ENCODE measurements at regions not wholly inside any gene's neighbourhood (a gene's known extent, or its start where the extent isn't known, plus 50 kb on each side); places are given as distances from the start of the nearest gene placed in this dataset.

DNA sequence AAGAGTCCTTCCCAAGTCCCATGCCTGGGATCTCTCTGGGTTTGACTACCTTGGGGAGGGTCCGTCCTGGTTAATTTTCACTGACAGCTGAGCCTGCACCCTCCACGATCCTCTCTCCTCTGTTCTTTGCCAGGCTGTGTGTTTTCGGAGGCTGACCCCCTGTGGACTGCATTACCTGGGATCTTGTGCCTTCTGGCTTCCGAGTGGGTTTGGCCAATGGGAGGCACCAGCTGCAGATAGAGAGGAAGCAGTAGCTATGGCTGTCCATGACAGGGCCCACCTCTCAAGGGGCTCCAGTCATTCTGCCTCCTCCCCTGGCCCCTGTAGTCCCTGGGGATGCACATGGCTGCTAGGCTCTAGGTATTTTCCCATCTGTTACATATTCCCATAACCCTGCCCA, 285.0 kb downstream of the DMRT2 start:
- Mint-ChIP-seq H3K9me3 (no peaks in the 10 kb centered on the region), H3K36me3 (ENCODE audit: low read depth) (no peaks in the 10 kb centered on the region), H3K27ac (no peak overlapping the region), H3K27me3 (ENCODE audit: insufficient read depth) (peaks cover 35% of the 10 kb centered on the region), H3K4me1 (peaks cover 5% of the 10 kb centered on the region), H3K4me3 (no peak overlapping the region)
- H3K27ac ChIP-seq (ENCODE audit: low read depth, low read length), result no peak overlapping the region
- no peaks in the 10 kb centered on the region for H3K9me3 ChIP-seq (ENCODE audit: control insufficient read depth, low read length)
- TF ChIP-seq, protein P1, sequence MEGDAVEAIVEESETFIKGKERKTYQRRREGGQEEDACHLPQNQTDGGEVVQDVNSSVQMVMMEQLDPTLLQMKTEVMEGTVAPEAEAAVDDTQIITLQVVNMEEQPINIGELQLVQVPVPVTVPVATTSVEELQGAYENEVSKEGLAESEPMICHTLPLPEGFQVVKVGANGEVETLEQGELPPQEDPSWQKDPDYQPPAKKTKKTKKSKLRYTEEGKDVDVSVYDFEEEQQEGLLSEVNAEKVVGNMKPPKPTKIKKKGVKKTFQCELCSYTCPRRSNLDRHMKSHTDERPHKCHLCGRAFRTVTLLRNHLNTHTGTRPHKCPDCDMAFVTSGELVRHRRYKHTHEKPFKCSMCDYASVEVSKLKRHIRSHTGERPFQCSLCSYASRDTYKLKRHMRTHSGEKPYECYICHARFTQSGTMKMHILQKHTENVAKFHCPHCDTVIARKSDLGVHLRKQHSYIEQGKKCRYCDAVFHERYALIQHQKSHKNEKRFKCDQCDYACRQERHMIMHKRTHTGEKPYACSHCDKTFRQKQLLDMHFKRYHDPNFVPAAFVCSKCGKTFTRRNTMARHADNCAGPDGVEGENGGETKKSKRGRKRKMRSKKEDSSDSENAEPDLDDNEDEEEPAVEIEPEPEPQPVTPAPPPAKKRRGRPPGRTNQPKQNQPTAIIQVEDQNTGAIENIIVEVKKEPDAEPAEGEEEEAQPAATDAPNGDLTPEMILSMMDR (conservative IDR thresholded peaks at IDR 0.05), result no peak
- peaks cover 3% of the 10 kb centered on the region for H3K27me3 ChIP-seq (ENCODE audit: control insufficient read depth, insufficient read depth, low read length, poor library complexity, severe bottlenecking)
- H3K36me3 ChIP-seq (ENCODE audit: control insufficient read depth, insufficient read depth, low read length), result no peaks in the 10 kb centered on the region
- DNase-seq, result no peak
- H3K4me1 ChIP-seq (ENCODE audit: control insufficient read depth, insufficient read depth, low read length), result no peaks in the 10 kb centered on the region
- no peak overlapping the region for H3K4me3 ChIP-seq (ENCODE audit: low read length)
- 80 to 92% methylated on average over 2 to 4 of the region's 4 CpGs for WGBS, 2 experiments (ENCODE audit: insufficient coverage in 1 of 2, insufficient read length in 1 of 2)
- no peak overlapping the region for H3K9ac ChIP-seq (ENCODE audit: extremely low read depth, low read length, poor library complexity, severe bottlenecking)

DNA sequence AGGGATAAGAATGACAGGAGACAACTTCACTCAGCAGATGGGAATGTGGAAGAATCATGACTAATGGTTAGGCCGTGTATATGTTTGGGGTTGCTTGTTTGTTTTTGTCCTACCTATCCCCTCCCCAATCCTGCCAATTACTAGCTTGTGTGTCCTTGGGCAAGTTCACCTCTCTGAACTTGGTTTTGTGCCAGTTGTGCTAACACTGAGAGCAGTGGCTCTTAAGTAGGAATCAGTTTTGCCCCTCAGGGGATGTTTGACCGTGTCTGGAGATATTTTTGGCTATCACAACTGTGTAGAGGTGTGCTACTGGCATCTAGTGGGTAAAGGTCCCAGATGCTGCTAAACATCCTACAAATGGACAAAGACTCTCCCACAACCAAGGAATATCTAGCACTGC, 287.0 kb downstream of the DMRT2 start:
- no peak for DNase-seq
- no peak overlapping the region for H3K4me3 ChIP-seq (ENCODE audit: low read length)
- no peak overlapping the region for H3K4me3 Mint-ChIP-seq
- no peaks in the 10 kb centered on the region for H3K9me3 ChIP-seq (ENCODE audit: control insufficient read depth, low read length)
- no peaks in the 10 kb centered on the region for H3K4me1 Mint-ChIP-seq
- no peaks in the 10 kb centered on the region for H3K36me3 Mint-ChIP-seq (ENCODE audit: low read depth)
- no peak overlapping the region for H3K9ac ChIP-seq (ENCODE audit: extremely low read depth, low read length, poor library complexity, severe bottlenecking)
- no peaks in the 10 kb centered on the region for H3K9me3 Mint-ChIP-seq
- no peaks in the 10 kb centered on the region for H3K4me1 ChIP-seq (ENCODE audit: control insufficient read depth, insufficient read depth, low read length)
- H3K27ac ChIP-seq (ENCODE audit: low read depth, low read length), result no peak overlapping the region
- no peak overlapping the region for H3K27ac Mint-ChIP-seq
- 72% methylated on average over 2 of the region's 2 CpGs; no CpG with 5 or more reads in 1 of the 2 experiments for WGBS, 2 experiments (ENCODE audit: insufficient coverage in 1 of 2, insufficient read length in 1 of 2)
- no peaks in the 10 kb centered on the region for H3K36me3 ChIP-seq (ENCODE audit: control insufficient read depth, insufficient read depth, low read length)
- no peaks in the 10 kb centered on the region for H3K27me3 ChIP-seq (ENCODE audit: control insufficient read depth, insufficient read depth, low read length, poor library complexity, severe bottlenecking)
- H3K27me3 Mint-ChIP-seq (ENCODE audit: insufficient read depth), result peaks cover 28% of the 10 kb centered on the region
- TF ChIP-seq, protein P1 (conservative IDR thresholded peaks at IDR 0.05), result peak; percentile 34

DNA sequence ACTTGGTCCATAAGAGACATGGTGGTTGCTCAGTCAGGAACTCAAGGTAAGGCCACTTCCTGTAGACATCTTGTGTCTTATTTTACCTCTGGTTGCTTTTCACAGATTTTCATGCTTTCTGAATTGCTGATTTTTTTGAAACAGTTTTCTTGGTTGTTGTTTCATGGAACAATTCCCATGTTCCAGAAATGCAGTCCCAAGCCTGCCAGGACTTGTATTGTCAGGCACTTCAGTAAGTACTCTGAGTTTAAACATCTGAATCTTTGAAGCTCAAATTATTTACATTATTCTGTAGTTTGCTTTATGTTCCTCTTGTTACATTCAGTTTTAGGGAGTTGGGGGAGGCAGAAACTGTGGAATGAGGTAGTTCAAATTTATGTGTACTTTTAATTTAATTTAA, 290.2 kb downstream of the DMRT2 start:
- peaks cover 4% of the 10 kb centered on the region for H3K9me3 ChIP-seq (ENCODE audit: control insufficient read depth, low read length)
- Mint-ChIP-seq H3K4me1 (no peaks in the 10 kb centered on the region), H3K27ac (no peak overlapping the region)

More for the DNA sequence above, 290.2 kb downstream of the DMRT2 start:
- H3K4me3 ChIP-seq (ENCODE audit: low read length), result no peak overlapping the region
- no peak overlapping the region for H3K9ac ChIP-seq (ENCODE audit: extremely low read depth, low read length, poor library complexity, severe bottlenecking)
- Mint-ChIP-seq H3K27me3 (ENCODE audit: insufficient read depth) (peaks cover 4% of the 10 kb centered on the region), H3K9me3 (peaks cover 7% of the 10 kb centered on the region), H3K36me3 (ENCODE audit: low read depth) (no peaks in the 10 kb centered on the region), H3K4me3 (no peak overlapping the region)
- H3K4me1 ChIP-seq (ENCODE audit: control insufficient read depth, insufficient read depth, low read length), result no peaks in the 10 kb centered on the region
- no peaks in the 10 kb centered on the region for H3K36me3 ChIP-seq (ENCODE audit: control insufficient read depth, insufficient read depth, low read length)
- H3K27me3 ChIP-seq (ENCODE audit: control insufficient read depth, insufficient read depth, low read length, poor library complexity, severe bottlenecking), result no peaks in the 10 kb centered on the region
- TF ChIP-seq, protein P1 (conservative IDR thresholded peaks at IDR 0.05), result no peak
- H3K27ac ChIP-seq (ENCODE audit: low read depth, low read length), result no peak overlapping the region
- DNase-seq, result no peak

Data from endodermal cell (in vitro differentiated cells).